Neuron (in vitro differentiated cells): ENCODE measurements at regions not wholly inside any gene's neighbourhood (a gene's known extent, or its start where the extent isn't known, plus 50 kb on each side); places are given as distances from the start of the nearest gene placed in this dataset.
"Not testable (repeated sequence)": the region's sequence is repeated elsewhere in the genome, so short reads cannot be mapped to it uniquely, and the experiment has no call there.

Source experiments
- H2AFZ ChIP-seq: one replicate; pipeline ENCODE4 v1.6.1; 2013; ENCODE audit warnings: low read depth, mild to moderate bottlenecking, inconsistent platforms, low read length, moderate library complexity
- H3K27me3 ChIP-seq: one replicate; pipeline ENCODE4 v1.6.1; 2013; ENCODE audit warnings: low read length; ENCODE audit not compliant: insufficient read depth
- H3K36me3 ChIP-seq: one replicate; pipeline ENCODE4 v1.6.1; 2013; ENCODE audit warnings: low read length; ENCODE audit not compliant: insufficient read depth
- H3K4me1 ChIP-seq: one replicate; pipeline ENCODE4 v1.6.1; 2013; ENCODE audit warnings: low read length; ENCODE audit not compliant: insufficient read depth
- H3K4me3 ChIP-seq: 2 replicates; pipeline ENCODE4 v1.5.1; 2013; ENCODE audit warnings: mild to moderate bottlenecking, low read length, moderate library complexity
- H3K9me3 ChIP-seq: one replicate; pipeline ENCODE4 v1.6.1; 2013; ENCODE audit warnings: low read length

- not testable (repeated sequence) for H3K36me3 ChIP-seq, H3K4me1 ChIP-seq, H3K9me3 ChIP-seq, H2AFZ ChIP-seq, H3K27me3 ChIP-seq, H3K4me3 ChIP-seq
These were observed 142.1 kb upstream of the TFAP2D start for GRCh38 chr6:50571230-50571629.

GRCh38 chr6:50585441-50586330 is 127.6 kb upstream of the TFAP2D start:
- H2AFZ ChIP-seq: no peak overlapping the region
- no peaks in the 10 kb centered on the region for H3K9me3 ChIP-seq
- H3K36me3 ChIP-seq: no peaks in the 10 kb centered on the region
- H3K27me3 ChIP-seq: no peaks in the 10 kb centered on the region
- H3K4me3 ChIP-seq: no peak overlapping the region
- no peaks in the 10 kb centered on the region for H3K4me1 ChIP-seq

- no peak overlapping the region for H3K4me3 ChIP-seq
- no peaks in the 10 kb centered on the region for H3K27me3 ChIP-seq
- H3K9me3 ChIP-seq: no peaks in the 10 kb centered on the region
- H3K4me1 ChIP-seq: no peaks in the 10 kb centered on the region
- no peak overlapping the region for H2AFZ ChIP-seq
- no peaks in the 10 kb centered on the region for H3K36me3 ChIP-seq
These were observed 127.0 kb upstream of the TFAP2D start for GRCh38 chr6:50586331-50586675.

GRCh38 chr6:50589751-50590470 is 123.4 kb upstream of the TFAP2D start:
- Histone ChIP-seq H3K36me3 (no peaks in the 10 kb centered on the region), H2AFZ (no peak overlapping the region), H3K4me1 (no peaks in the 10 kb centered on the region), H3K9me3 (no peaks in the 10 kb centered on the region), H3K4me3 (no peak overlapping the region), H3K27me3 (no peaks in the 10 kb centered on the region)

GRCh38 chr6:50591135-50591534 is 122.2 kb upstream of the TFAP2D start:
- H3K9me3 ChIP-seq: no peaks in the 10 kb centered on the region
- H3K27me3 ChIP-seq: no peaks in the 10 kb centered on the region
- no peaks in the 10 kb centered on the region for H3K4me1 ChIP-seq
- no peak overlapping the region for H3K4me3 ChIP-seq
- H3K36me3 ChIP-seq: no peaks in the 10 kb centered on the region
- H2AFZ ChIP-seq: no peak overlapping the region

- H3K36me3 ChIP-seq: no peaks in the 10 kb centered on the region
- no peaks in the 10 kb centered on the region for H3K4me1 ChIP-seq
- no peak overlapping the region for H2AFZ ChIP-seq
- no peak overlapping the region for H3K4me3 ChIP-seq
- H3K9me3 ChIP-seq: no peaks in the 10 kb centered on the region
- H3K27me3 ChIP-seq: no peaks in the 10 kb centered on the region
These were observed 113.0 kb upstream of the TFAP2D start for GRCh38 chr6:50600280-50600679.

- Histone ChIP-seq H3K9me3 (no peaks in the 10 kb centered on the region), H3K36me3 (no peaks in the 10 kb centered on the region), H3K27me3 (no peaks in the 10 kb centered on the region), H3K4me3 (no peak overlapping the region), H2AFZ (no peak overlapping the region), H3K4me1 (no peaks in the 10 kb centered on the region)
These were observed 111.0 kb upstream of the TFAP2D start for GRCh38 chr6:50602292-50602691.

- Histone ChIP-seq H3K9me3 (no peaks in the 10 kb centered on the region), H3K4me1 (no peaks in the 10 kb centered on the region), H2AFZ (no peak overlapping the region), H3K4me3 (no peak overlapping the region), H3K27me3 (no peaks in the 10 kb centered on the region), H3K36me3 (no peaks in the 10 kb centered on the region)
These were observed 104.9 kb upstream of the TFAP2D start for GRCh38 chr6:50608421-50608820.

GRCh38 chr6:50610562-50610961 is 102.8 kb upstream of the TFAP2D start:
- H2AFZ ChIP-seq: no peak overlapping the region
- H3K4me1 ChIP-seq: no peaks in the 10 kb centered on the region
- no peaks in the 10 kb centered on the region for H3K27me3 ChIP-seq

GRCh38 chr6:50635429-50635828 is 77.9 kb upstream of the TFAP2D start:
- no peaks in the 10 kb centered on the region for H3K27me3 ChIP-seq
- H3K4me3 ChIP-seq: no peak overlapping the region
- H2AFZ ChIP-seq: no peak overlapping the region
- no peaks in the 10 kb centered on the region for H3K9me3 ChIP-seq
- H3K36me3 ChIP-seq: no peaks in the 10 kb centered on the region
- H3K4me1 ChIP-seq: no peaks in the 10 kb centered on the region

More at GRCh38 chr6:50610562-50610961, 102.8 kb upstream of the TFAP2D start:
- Histone ChIP-seq H3K36me3 (no peaks in the 10 kb centered on the region), H3K9me3 (no peaks in the 10 kb centered on the region), H3K4me3 (no peak overlapping the region)

- H2AFZ ChIP-seq: no peak overlapping the region
- H3K9me3 ChIP-seq: no peaks in the 10 kb centered on the region
- H3K27me3 ChIP-seq: no peaks in the 10 kb centered on the region
- no peak overlapping the region for H3K4me3 ChIP-seq
- no peaks in the 10 kb centered on the region for H3K4me1 ChIP-seq
- no peaks in the 10 kb centered on the region for H3K36me3 ChIP-seq
These were observed 76.1 kb upstream of the TFAP2D start for GRCh38 chr6:50637267-50637666.

GRCh38 chr6:50649086-50649485 is 64.2 kb upstream of the TFAP2D start:
- no peak overlapping the region for H2AFZ ChIP-seq
- H3K27me3 ChIP-seq: no peaks in the 10 kb centered on the region
- H3K4me1 ChIP-seq: no peaks in the 10 kb centered on the region
- no peaks in the 10 kb centered on the region for H3K9me3 ChIP-seq
- H3K4me3 ChIP-seq: no peak overlapping the region
- no peaks in the 10 kb centered on the region for H3K36me3 ChIP-seq

- Histone ChIP-seq H2AFZ (no peak overlapping the region), H3K27me3 (no peaks in the 10 kb centered on the region), H3K9me3 (no peaks in the 10 kb centered on the region), H3K4me1 (no peaks in the 10 kb centered on the region), H3K4me3 (no peak overlapping the region), H3K36me3 (no peaks in the 10 kb centered on the region)
These were observed 60.1 kb upstream of the TFAP2D start for GRCh38 chr6:50653253-50653652.
